H9 (cell line): ENCODE measurements at regions not wholly inside any gene's neighbourhood (a gene's known extent, or its start where the extent isn't known, plus 50 kb on each side); places are given as distances from the start of the nearest gene placed in this dataset.

ENCODE experiments used
- DNase-seq: peaks from one replicate; pipeline ENCODE4 v3.0.0-alpha.2; 2017
- H2AFZ ChIP-seq: one replicate; pipeline ENCODE4 v1.6.1; 2013; ENCODE audit warnings: mild to moderate bottlenecking, low read length, control low read depth, moderate library complexity
- H2AK5ac ChIP-seq: 2 replicates; pipeline ENCODE4 v1.6.1; 2013; ENCODE audit warnings: low read length, control low read depth, mixed read lengths; ENCODE audit not compliant: insufficient read length
- H2BK120ac ChIP-seq: one replicate; pipeline ENCODE4 v1.6.1; 2013; ENCODE audit warnings: low read depth, mild to moderate bottlenecking, low read length, control low read depth, inconsistent platforms; ENCODE audit not compliant: poor library complexity, severe bottlenecking
- H2BK12ac ChIP-seq: 2 replicates; pipeline ENCODE4 v1.6.1; 2013; ENCODE audit warnings: low read length, control low read depth, mixed read lengths, low read depth; ENCODE audit not compliant: insufficient read length
- H2BK15ac ChIP-seq: 2 replicates; pipeline ENCODE4 v1.6.1; 2013; ENCODE audit warnings: low read depth, low read length, control low read depth
- H2BK20ac ChIP-seq: one replicate; pipeline ENCODE4 v1.6.1; 2013; ENCODE audit warnings: low read depth, mild to moderate bottlenecking, low read length, control low read depth, inconsistent platforms; ENCODE audit not compliant: poor library complexity, severe bottlenecking
- H2BK5ac ChIP-seq: 2 replicates; pipeline ENCODE4 v1.6.1; 2013; ENCODE audit warnings: low read length, control low read depth, mixed read lengths; ENCODE audit not compliant: insufficient read length
- H3K14ac ChIP-seq: 2 replicates; pipeline ENCODE4 v1.6.1; 2013; ENCODE audit warnings: low read length, control low read depth; ENCODE audit not compliant: insufficient read depth
- H3K18ac ChIP-seq: 2 replicates; pipeline ENCODE4 v1.6.1; 2013; ENCODE audit warnings: low read depth, mild to moderate bottlenecking, mixed read lengths, low read length, control low read depth; ENCODE audit not compliant: insufficient read length
- H3K23ac ChIP-seq: 2 replicates; pipeline ENCODE4 v1.6.1; 2013; ENCODE audit warnings: low read length, control low read depth, mixed read lengths, low read depth; ENCODE audit not compliant: insufficient read length
- H3K23me2 ChIP-seq: 2 replicates; pipeline ENCODE4 v1.6.1; 2013; ENCODE audit warnings: low read depth, mild to moderate bottlenecking, mixed read lengths, low read length, control low read depth; ENCODE audit not compliant: insufficient read length, poor library complexity, severe bottlenecking
- H3K27ac ChIP-seq: 2 replicates; pipeline ENCODE4 v1.5.1; 2013; ENCODE audit warnings: low read length, control low read depth, mixed read lengths, low read depth; ENCODE audit not compliant: insufficient read length
- H3K27me3 ChIP-seq: 2 replicates; pipeline ENCODE4 v1.6.1; 2013; ENCODE audit warnings: low read length, control low read depth, inconsistent platforms; ENCODE audit not compliant: insufficient read depth
- H3K4ac ChIP-seq: 2 replicates; pipeline ENCODE4 v1.6.1; 2013; ENCODE audit warnings: low read depth, mild to moderate bottlenecking, control low read depth, inconsistent platforms, low read length, moderate library complexity
- H3K4me1 ChIP-seq: 2 replicates; pipeline ENCODE4 v1.6.1; 2013; ENCODE audit warnings: low read length, control low read depth, inconsistent platforms; ENCODE audit not compliant: insufficient read depth
- H3K4me2 ChIP-seq: 2 replicates; pipeline ENCODE4 v1.6.1; 2013; ENCODE audit warnings: low read length, control low read depth, mixed read lengths; ENCODE audit not compliant: insufficient read length, insufficient read depth
- H3K56ac ChIP-seq: 2 replicates; pipeline ENCODE4 v1.6.1; 2013; ENCODE audit warnings: low read depth, mild to moderate bottlenecking, mixed read lengths, low read length, control low read depth; ENCODE audit not compliant: insufficient read length
- H3K79me1 ChIP-seq: 2 replicates; pipeline ENCODE4 v1.6.1; 2013; ENCODE audit warnings: low read depth, mild to moderate bottlenecking, moderate library complexity, low read length, control low read depth, inconsistent platforms; ENCODE audit not compliant: insufficient read depth, poor library complexity, severe bottlenecking
- H3K79me2 ChIP-seq: 2 replicates; pipeline ENCODE4 v1.6.1; 2013; ENCODE audit warnings: low read length, control low read depth, inconsistent platforms; ENCODE audit not compliant: insufficient read depth
- H3K9ac ChIP-seq: 2 replicates; pipeline ENCODE4 v1.6.1; 2013; ENCODE audit warnings: low read length, control low read depth, mixed read lengths; ENCODE audit not compliant: insufficient read length; ENCODE audit errors: extremely low read depth
- H3K9me3 ChIP-seq: one replicate; pipeline ENCODE4 v1.6.1; 2013; ENCODE audit warnings: low read depth, low read length, inconsistent platforms; ENCODE audit not compliant: control insufficient read depth
- H3T11ph ChIP-seq: one replicate; pipeline ENCODE4 v1.6.1; 2013; ENCODE audit warnings: mild to moderate bottlenecking, low read length, control low read depth, inconsistent platforms
- H4K20me1 ChIP-seq: one replicate; pipeline ENCODE4 v1.6.1; 2013; ENCODE audit not compliant: control insufficient read depth, insufficient read length, insufficient read depth
- H4K5ac ChIP-seq: 2 replicates; pipeline ENCODE4 v1.6.1; 2013; ENCODE audit warnings: low read depth, mild to moderate bottlenecking, mixed read lengths, low read length, control low read depth; ENCODE audit not compliant: insufficient read length
- H4K8ac ChIP-seq: replicated peaks from 2 replicates; pipeline ENCODE4 v1.6.1; 2013; ENCODE audit warnings: low read length, control low read depth, mixed read lengths, low read depth; ENCODE audit not compliant: insufficient read length
- H4K91ac ChIP-seq: 2 replicates; pipeline ENCODE4 v1.6.1; 2013; ENCODE audit warnings: low read depth, mild to moderate bottlenecking, moderate library complexity, mixed read lengths, low read length, control low read depth; ENCODE audit not compliant: insufficient read length
- H3K27ac Mint-ChIP-seq, 3 experiments: 2 replicates in 2 of 3; 3 replicates in 1 of 3; pipeline ENCODE4 v1.8.0; 2020 to 2021; ENCODE audit warnings: mixed read lengths in 3 of 3, mild to moderate bottlenecking in 1 of 3, moderate library complexity in 1 of 3
- H3K27me3 Mint-ChIP-seq: 2 replicates; pipeline ENCODE4 v1.8.0; 2021; ENCODE audit warnings: low read depth, mild to moderate bottlenecking, moderate library complexity, mixed read lengths
- H3K36me3 Mint-ChIP-seq, 3 experiments: 2 replicates in 2 of 3; 3 replicates in 1 of 3; pipeline ENCODE4 v1.8.0; 2020 to 2021; ENCODE audit warnings: low read depth in 3 of 3, mixed read lengths in 3 of 3; ENCODE audit not compliant: insufficient read depth in 1 of 3
- H3K4me1 Mint-ChIP-seq, 2 experiments: 2 replicates each; pipeline ENCODE4 v1.8.0; 2020; ENCODE audit warnings: mixed read lengths in 2 of 2
- H3K4me3 Mint-ChIP-seq, 2 experiments: 2 replicates in 1 of 2; 3 replicates in 1 of 2; pipeline ENCODE4 v1.8.0; 2020 to 2021; ENCODE audit warnings: mild to moderate bottlenecking in 2 of 2, mixed read lengths in 2 of 2, moderate library complexity in 1 of 2
- H3K9me3 Mint-ChIP-seq, 2 experiments: 2 replicates in 1 of 2; 3 replicates in 1 of 2; pipeline ENCODE4 v1.8.0; 2020; ENCODE audit warnings: mild to moderate bottlenecking in 2 of 2, mixed read lengths in 2 of 2, moderate library complexity in 1 of 2
- WGBS: extraction: QIAGEN DNeasy Blood & Tissue Kit; methylation state at CpG from one replicate; pipeline ENCODE4 v1.1.7; 2013; ENCODE audit warnings: missing lambda C conversion rate, low lambda C conversion rate, mixed read lengths; ENCODE audit not compliant: insufficient read length; ENCODE audit errors: extremely low coverage; 5-methylcytosine and 5-hydroxymethylcytosine counted together
- TF ChIP-seq, protein P1 (sequence below): fragments of 200-600 bp; sonication (generic); conservative IDR thresholded peaks from 3 replicates; pipeline ENCODE4 v1.8.0; 2021; ENCODE audit warnings: antibody characterized with exemption, mild to moderate bottlenecking

GRCh38 chr5:90307782-90308181, 101.8 kb downstream of the CETN3 start:
- no peak overlapping the region for H2BK15ac ChIP-seq
- Mint-ChIP-seq H3K4me1 (peaks cover 25 to 33% of the 10 kb centered on the region in 2 experiments), H3K9me3 (no peaks in the 10 kb centered on the region), H3K4me3 (no peak overlapping the region), H3K27ac (no peak overlapping the region), H3K27me3 (no peaks in the 10 kb centered on the region), H3K36me3 (no peaks in the 10 kb centered on the region)
- H4K20me1 ChIP-seq, result no peaks in the 10 kb centered on the region
- no peak overlapping the region for H4K8ac ChIP-seq
- no peak overlapping the region for H2BK5ac ChIP-seq
- no peak overlapping the region for H3K4me2 ChIP-seq
- TF ChIP-seq, protein P1, sequence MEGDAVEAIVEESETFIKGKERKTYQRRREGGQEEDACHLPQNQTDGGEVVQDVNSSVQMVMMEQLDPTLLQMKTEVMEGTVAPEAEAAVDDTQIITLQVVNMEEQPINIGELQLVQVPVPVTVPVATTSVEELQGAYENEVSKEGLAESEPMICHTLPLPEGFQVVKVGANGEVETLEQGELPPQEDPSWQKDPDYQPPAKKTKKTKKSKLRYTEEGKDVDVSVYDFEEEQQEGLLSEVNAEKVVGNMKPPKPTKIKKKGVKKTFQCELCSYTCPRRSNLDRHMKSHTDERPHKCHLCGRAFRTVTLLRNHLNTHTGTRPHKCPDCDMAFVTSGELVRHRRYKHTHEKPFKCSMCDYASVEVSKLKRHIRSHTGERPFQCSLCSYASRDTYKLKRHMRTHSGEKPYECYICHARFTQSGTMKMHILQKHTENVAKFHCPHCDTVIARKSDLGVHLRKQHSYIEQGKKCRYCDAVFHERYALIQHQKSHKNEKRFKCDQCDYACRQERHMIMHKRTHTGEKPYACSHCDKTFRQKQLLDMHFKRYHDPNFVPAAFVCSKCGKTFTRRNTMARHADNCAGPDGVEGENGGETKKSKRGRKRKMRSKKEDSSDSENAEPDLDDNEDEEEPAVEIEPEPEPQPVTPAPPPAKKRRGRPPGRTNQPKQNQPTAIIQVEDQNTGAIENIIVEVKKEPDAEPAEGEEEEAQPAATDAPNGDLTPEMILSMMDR, result no peak
- no peak overlapping the region for H3K27ac ChIP-seq
- no peak overlapping the region for H2BK12ac ChIP-seq
- H2AK5ac ChIP-seq, result no peak overlapping the region
- no peak overlapping the region for H4K91ac ChIP-seq
- H2BK20ac ChIP-seq, result no peak overlapping the region
- H3K27me3 ChIP-seq, result no peaks in the 10 kb centered on the region
- no peak overlapping the region for H3K23ac ChIP-seq
- H3K79me1 ChIP-seq, result no peaks in the 10 kb centered on the region
- H3K4me1 ChIP-seq, result no peaks in the 10 kb centered on the region; the same call in 1 of the 2 replicates
- H3K23me2 ChIP-seq, result no peaks in the 10 kb centered on the region
- WGBS, result no CpG with 5 or more reads among the region's 1 CpG
- H3K79me2 ChIP-seq, result no peaks in the 10 kb centered on the region
- no peaks in the 10 kb centered on the region for H3K9me3 ChIP-seq
- no peak overlapping the region for H2BK120ac ChIP-seq
- H3K9ac ChIP-seq, result no peak overlapping the region
- DNase-seq, result no peak
- no peak overlapping the region for H3K18ac ChIP-seq
- no peak overlapping the region for H3K14ac ChIP-seq
- no peak overlapping the region for H3K4ac ChIP-seq
- H3T11ph ChIP-seq, result no peak overlapping the region
- no peak overlapping the region for H4K5ac ChIP-seq
- H2AFZ ChIP-seq, result no peak overlapping the region
- H3K56ac ChIP-seq, result no peak overlapping the region
